LNCaP clone FGC (cell line): ENCODE measurements at regions not wholly inside any gene's neighbourhood (a gene's known extent, or its start where the extent isn't known, plus 50 kb on each side); places are given as distances from the start of the nearest gene placed in this dataset.

ENCODE experiments used
- DNase-seq: peaks from one replicate; pipeline ENCODE4 v3.0.0-alpha.2; 2011; ENCODE audit warnings: low read depth
- H3K4me3 ChIP-seq: 2 replicates; pipeline ENCODE4 v1.5.1; 2011; ENCODE audit warnings: mild to moderate bottlenecking, low read depth, low read length, control low read depth
- TF ChIP-seq, protein P1 (sequence below): IDR thresholded peaks from 2 replicates; pipeline ENCODE4 v1.5.1; 2012; ENCODE audit warnings: mild to moderate bottlenecking; ENCODE audit not compliant: control insufficient read depth, insufficient read depth; ENCODE audit errors: extremely low read depth

DNA sequence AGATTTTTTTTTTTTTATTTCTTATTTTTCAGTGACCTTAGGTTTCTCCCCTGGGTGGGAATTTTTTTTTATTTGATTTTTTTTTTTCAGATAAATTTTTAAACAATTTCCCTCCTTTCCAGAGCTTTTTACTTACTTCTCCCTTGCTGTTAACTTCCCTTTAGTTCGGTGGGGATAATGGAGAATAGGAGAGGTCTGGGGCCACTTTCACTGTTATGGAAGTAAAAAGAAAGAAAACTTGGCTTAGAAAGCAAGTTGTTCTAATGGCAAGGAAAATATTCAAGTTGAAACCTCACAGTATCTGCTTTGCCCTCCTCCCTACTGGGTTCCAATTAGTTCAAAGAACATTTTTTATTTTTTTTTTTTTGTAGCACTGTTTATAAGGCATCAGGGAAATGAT, 537.1 kb upstream of the NXPH2 start:
- DNase-seq: no peak
- TF ChIP-seq, protein P1, sequence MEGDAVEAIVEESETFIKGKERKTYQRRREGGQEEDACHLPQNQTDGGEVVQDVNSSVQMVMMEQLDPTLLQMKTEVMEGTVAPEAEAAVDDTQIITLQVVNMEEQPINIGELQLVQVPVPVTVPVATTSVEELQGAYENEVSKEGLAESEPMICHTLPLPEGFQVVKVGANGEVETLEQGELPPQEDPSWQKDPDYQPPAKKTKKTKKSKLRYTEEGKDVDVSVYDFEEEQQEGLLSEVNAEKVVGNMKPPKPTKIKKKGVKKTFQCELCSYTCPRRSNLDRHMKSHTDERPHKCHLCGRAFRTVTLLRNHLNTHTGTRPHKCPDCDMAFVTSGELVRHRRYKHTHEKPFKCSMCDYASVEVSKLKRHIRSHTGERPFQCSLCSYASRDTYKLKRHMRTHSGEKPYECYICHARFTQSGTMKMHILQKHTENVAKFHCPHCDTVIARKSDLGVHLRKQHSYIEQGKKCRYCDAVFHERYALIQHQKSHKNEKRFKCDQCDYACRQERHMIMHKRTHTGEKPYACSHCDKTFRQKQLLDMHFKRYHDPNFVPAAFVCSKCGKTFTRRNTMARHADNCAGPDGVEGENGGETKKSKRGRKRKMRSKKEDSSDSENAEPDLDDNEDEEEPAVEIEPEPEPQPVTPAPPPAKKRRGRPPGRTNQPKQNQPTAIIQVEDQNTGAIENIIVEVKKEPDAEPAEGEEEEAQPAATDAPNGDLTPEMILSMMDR: no peak
- H3K4me3 ChIP-seq: no peak overlapping the region

DNA sequence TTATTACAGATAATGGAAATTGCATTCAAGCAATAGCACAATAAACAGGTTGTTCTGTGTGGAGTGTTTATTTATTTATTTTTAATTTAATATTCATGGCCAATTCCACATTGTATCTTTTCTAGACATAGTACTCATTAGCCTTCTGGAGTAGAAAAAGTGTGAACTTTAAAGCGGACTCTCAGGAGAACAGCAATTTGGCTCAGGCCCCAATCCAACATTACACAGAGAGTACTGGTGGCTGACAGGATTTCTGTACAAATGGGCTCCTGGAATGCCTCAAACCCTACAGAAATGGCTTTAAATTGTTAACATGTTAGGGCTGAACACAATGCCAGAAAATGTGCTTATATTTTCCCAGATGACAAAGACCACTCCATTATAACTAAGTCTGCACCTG, 533.9 kb upstream of the NXPH2 start:
- DNase-seq: no peak
- H3K4me3 ChIP-seq: no peak overlapping the region
- TF ChIP-seq, protein P1: no peak

DNA sequence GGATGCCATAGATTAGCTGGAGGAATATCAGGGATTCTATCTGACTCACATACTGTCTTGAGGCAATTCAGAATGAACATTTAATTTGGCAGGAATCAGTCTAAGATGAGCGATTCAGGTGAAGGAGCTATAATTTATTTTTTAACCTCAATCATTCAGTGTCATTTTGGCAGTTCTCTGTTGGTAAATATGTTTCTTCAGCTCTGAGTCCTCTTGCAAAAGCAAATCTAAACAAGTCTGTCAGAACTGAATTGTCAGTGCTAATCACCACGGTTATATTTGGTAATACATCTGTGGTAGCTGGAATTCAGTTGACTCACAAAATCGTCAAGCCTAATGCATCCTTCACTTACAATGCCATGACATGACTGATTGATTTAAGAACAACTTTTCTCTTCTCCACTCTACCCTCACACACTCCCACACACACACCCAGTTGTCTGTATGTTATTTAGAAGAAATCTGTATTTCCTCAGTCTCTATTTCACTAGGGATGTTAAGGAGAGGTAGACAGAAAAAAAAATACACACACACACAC, 516.6 kb upstream of the NXPH2 start:
- no peak for DNase-seq
- TF ChIP-seq, protein P1: no peak
- no peak overlapping the region for H3K4me3 ChIP-seq

DNA sequence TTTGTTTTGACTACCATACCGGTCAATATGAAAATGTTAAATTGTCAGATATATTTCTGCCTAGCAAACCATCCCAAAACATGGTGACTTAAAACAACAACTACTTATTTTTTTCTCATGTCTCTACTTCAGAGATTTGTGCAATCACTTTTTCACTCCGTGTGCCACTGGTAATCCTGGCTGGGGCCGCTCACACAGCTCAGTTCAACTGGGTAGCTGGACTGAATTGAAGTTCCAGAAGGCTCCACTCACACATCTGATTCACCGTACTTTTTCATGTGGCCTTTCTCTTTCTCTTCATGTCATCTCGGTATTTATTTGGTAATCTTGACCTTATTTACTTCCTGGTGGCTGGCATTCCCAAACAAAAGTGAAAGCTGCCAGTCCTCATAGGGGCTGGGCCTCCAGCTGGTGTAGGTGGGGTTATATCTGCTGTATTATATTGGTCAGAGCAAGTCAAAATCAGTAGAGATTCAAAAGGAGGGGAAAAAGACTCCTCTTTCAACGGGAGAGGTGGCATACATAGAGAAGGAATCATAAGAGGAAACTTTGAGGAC, 513.9 kb upstream of the NXPH2 start:
- TF ChIP-seq, protein P1: no peak
- no peak for DNase-seq
- no peak overlapping the region for H3K4me3 ChIP-seq

DNA sequence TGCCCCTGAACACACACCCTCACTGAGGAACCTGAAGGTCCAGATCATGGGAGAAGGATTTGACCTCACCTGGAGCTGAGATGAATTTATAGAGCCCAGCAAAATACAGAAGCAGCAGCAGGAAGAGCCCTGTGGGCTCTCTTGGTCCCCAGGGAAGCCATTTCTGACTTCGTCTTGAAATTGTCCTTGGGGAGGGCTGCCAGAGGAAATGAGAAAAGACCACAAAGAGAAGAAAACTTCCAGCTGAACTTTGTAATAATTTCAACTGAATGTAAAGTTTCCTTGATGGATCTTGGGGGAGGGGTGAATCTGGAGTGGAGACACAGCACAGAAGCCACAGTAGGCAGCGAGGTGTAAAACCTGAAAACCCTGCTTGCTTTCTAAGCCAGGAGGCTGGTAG, 500.9 kb upstream of the NXPH2 start:
- TF ChIP-seq, protein P1: no peak
- no peak for DNase-seq
- H3K4me3 ChIP-seq: no peak overlapping the region

DNA sequence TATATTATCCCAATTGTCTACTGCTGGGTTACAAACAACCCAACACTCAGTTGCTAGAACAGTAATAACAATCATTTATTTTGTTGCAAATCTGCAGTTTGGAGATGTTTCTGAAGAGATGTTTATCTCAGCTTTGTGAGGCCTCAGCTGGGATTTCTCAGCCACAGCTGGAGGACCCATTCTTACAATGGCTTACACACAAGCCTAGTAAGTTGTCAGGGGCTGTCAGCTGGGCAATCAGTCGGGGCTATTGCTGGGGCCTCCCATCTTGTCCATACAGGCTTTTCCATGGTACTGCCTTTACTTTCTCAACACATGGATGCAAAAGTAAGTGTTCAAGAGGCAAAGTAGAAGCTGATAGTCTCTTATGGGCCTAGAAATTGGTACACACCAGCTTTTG, 491.7 kb upstream of the NXPH2 start:
- TF ChIP-seq, protein P1: no peak
- DNase-seq: no peak

DNA sequence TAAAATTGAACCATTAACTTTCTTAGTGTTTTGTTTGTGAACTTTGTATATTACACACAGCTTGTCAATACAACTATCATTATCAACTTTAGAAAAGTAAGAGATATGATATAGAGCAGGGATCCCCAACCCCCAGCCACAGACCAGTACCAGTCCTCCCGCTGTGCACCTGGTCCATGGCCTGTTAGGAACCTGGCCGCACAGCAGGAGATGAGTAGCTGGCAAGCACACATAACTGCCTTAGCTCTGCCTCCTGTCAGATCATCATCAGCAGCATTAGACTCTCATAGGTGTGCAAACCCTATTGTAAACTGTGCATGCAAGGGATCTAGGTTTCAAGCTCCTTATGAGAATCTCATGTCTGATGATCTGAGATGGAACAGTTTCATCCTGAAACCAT, 491.0 kb upstream of the NXPH2 start:
- TF ChIP-seq, protein P1: no peak
- DNase-seq: no peak

More for the DNA sequence above, 491.7 kb upstream of the NXPH2 start:
- H3K4me3 ChIP-seq: no peak overlapping the region

More for the DNA sequence above, 491.0 kb upstream of the NXPH2 start:
- no peak overlapping the region for H3K4me3 ChIP-seq
